ENCODE measurements at regions not wholly inside any gene's neighbourhood (a gene's known extent, or its start where the extent isn't known, plus 50 kb on each side); places are given as distances from the start of the nearest gene placed in this dataset.

DNA sequence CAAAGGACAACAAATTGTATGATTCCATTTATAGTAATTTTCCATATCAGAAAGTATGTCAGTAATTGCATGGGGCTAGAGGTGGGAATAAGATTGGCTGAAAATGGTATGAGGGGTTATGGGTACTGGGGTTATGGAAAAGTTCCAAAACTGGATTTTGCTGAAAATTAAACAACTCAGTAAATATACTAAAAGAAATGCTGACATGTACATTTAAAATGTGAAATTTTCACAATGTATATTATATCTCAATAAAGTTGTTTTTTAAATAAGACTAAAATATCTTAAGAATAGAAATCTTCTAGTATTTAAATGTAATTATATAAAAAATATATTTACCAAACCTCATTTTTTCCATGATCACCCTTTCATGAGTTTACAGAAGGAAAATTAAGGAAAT, 844.9 kb upstream of the SLIT2 start:
- TF ChIP-seq FOS (IDR thresholded peaks at IDR 0.05; ENCODE audit: borderline replicate concordance, insufficient read depth, low read length) (no peak), POLR2AphosphoS5 (IDR thresholded peaks at IDR 0.05; ENCODE audit: insufficient read depth, low read depth, low read length) (no peak), EZH2 (IDR thresholded peaks at IDR 0.05; ENCODE audit: borderline replicate concordance, low read depth, low read length, severe bottlenecking) (no peak)
- TF ChIP-seq, protein P1, sequence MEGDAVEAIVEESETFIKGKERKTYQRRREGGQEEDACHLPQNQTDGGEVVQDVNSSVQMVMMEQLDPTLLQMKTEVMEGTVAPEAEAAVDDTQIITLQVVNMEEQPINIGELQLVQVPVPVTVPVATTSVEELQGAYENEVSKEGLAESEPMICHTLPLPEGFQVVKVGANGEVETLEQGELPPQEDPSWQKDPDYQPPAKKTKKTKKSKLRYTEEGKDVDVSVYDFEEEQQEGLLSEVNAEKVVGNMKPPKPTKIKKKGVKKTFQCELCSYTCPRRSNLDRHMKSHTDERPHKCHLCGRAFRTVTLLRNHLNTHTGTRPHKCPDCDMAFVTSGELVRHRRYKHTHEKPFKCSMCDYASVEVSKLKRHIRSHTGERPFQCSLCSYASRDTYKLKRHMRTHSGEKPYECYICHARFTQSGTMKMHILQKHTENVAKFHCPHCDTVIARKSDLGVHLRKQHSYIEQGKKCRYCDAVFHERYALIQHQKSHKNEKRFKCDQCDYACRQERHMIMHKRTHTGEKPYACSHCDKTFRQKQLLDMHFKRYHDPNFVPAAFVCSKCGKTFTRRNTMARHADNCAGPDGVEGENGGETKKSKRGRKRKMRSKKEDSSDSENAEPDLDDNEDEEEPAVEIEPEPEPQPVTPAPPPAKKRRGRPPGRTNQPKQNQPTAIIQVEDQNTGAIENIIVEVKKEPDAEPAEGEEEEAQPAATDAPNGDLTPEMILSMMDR (IDR thresholded peaks at IDR 0.05; ENCODE audit: extremely low read depth in 1 of 2, insufficient read depth in 1 of 2, low read depth in 1 of 2, low read length in 2 of 2), result no peak

Measured in endothelial cell of umbilical vein (primary cell).